Endodermal cell (in vitro differentiated cells): ENCODE measurements at regions not wholly inside any gene's neighbourhood (a gene's known extent, or its start where the extent isn't known, plus 50 kb on each side); places are given as distances from the start of the nearest gene placed in this dataset.
A peak's percentile ranks its signal among the peaks of the same experiment; 100 is the strongest.

Experiments used
- DNase-seq: peaks from one replicate; pipeline ENCODE4 v3.0.0-alpha.2; 2017
- H3K27ac ChIP-seq: 2 replicates; pipeline ENCODE4 v1.5.1; 2013; ENCODE audit warnings: mild to moderate bottlenecking, low read depth, low read length, moderate library complexity
- H3K27me3 ChIP-seq: 2 replicates; pipeline ENCODE4 v1.6.1; 2013; ENCODE audit warnings: mild to moderate bottlenecking, low read length, moderate library complexity; ENCODE audit not compliant: insufficient read depth, control insufficient read depth, poor library complexity, severe bottlenecking
- H3K36me3 ChIP-seq: 2 replicates; pipeline ENCODE4 v1.7.0; 2013; ENCODE audit warnings: mild to moderate bottlenecking, low read length, moderate library complexity; ENCODE audit not compliant: control insufficient read depth, insufficient read depth
- H3K4me1 ChIP-seq: one replicate; pipeline ENCODE4 v1.7.0; 2013; ENCODE audit warnings: low read length; ENCODE audit not compliant: control insufficient read depth, insufficient read depth
- H3K4me3 ChIP-seq: 2 replicates; pipeline ENCODE4 v1.5.1; 2013; ENCODE audit warnings: mild to moderate bottlenecking, low read length, moderate library complexity
- H3K9ac ChIP-seq: 2 replicates; pipeline ENCODE4 v1.6.1; 2013; ENCODE audit warnings: mild to moderate bottlenecking, low read length, moderate library complexity; ENCODE audit not compliant: poor library complexity, severe bottlenecking; ENCODE audit errors: extremely low read depth
- H3K9me3 ChIP-seq: 2 replicates; pipeline ENCODE4 v1.6.1; 2013; ENCODE audit warnings: mild to moderate bottlenecking, low read length, moderate library complexity; ENCODE audit not compliant: control insufficient read depth
- H3K27ac Mint-ChIP-seq: 2 replicates; pipeline ENCODE4 v1.8.0; 2020; ENCODE audit warnings: mixed read lengths
- H3K27me3 Mint-ChIP-seq: 2 replicates; pipeline ENCODE4 v1.8.0; 2021; ENCODE audit warnings: mild to moderate bottlenecking, mixed read lengths; ENCODE audit not compliant: insufficient read depth
- H3K36me3 Mint-ChIP-seq: 2 replicates; pipeline ENCODE4 v1.8.0; 2020; ENCODE audit warnings: low read depth, mixed read lengths
- H3K4me1 Mint-ChIP-seq: 2 replicates; pipeline ENCODE4 v1.8.0; 2020; ENCODE audit warnings: mixed read lengths
- H3K4me3 Mint-ChIP-seq: 2 replicates; pipeline ENCODE4 v1.8.0; 2020; ENCODE audit warnings: mild to moderate bottlenecking, moderate library complexity, mixed read lengths
- H3K9me3 Mint-ChIP-seq: 2 replicates; pipeline ENCODE4 v1.8.0; 2020; ENCODE audit warnings: mild to moderate bottlenecking, mixed read lengths
- WGBS, 2 experiments: methylation state at CpG; one replicate each; pipeline versions ENCODE4 v1.1.5 to v1.1.7; 2013; ENCODE audit warnings: missing lambda C conversion rate in 2 of 2, mixed read lengths in 1 of 2; ENCODE audit not compliant: insufficient coverage in 1 of 2, insufficient read length in 1 of 2; 5-methylcytosine and 5-hydroxymethylcytosine counted together
- TF ChIP-seq, protein P1 (sequence below): fragments of 200-600 bp; sonication (generic); conservative IDR thresholded peaks from 2 replicates; pipeline ENCODE4 v1.5.0; 2021; ENCODE audit warnings: antibody characterized with exemption, mild to moderate bottlenecking

DNA sequence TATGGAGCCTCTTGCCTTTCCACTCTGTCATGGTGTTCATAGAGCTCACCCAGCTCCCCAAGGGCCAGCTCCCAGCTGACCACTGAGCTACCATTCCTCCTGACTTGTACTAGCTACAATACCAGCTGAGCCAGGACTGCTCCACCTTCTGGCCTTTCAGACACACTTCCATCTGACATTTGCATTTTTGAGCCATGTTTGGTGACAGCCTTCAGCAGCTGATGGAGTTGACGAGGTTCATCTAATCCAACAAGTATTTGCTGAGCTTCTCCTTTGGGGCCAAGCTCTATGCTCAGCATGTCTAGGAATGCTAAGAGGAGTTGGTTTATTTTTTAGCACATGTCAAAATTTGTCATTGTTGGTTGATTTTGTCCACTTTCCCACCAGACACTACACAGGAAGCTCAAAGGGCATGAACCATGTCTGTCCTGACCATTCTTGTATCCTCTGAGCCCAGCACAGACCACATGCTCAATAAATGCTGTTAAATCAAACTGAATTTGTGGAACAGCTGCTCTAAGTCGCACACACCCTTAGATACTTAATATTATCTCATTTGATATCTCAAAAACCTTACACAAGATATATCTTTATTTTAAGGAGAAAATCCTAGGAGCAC lies 142.6 kb upstream of the PPARGC1A start:
- Mint-ChIP-seq H3K36me3 (no peaks in the 10 kb centered on the region), H3K27ac (no peak overlapping the region), H3K4me1 (peaks cover 9% of the 10 kb centered on the region), H3K27me3 (no peaks in the 10 kb centered on the region), H3K9me3 (no peaks in the 10 kb centered on the region), H3K4me3 (no peak overlapping the region)
- WGBS, 2 experiments: 90% methylated on average over 2 of the region's 2 CpGs; no CpG with 5 or more reads in 1 of the 2 experiments
- Histone ChIP-seq H3K9ac (no peak overlapping the region), H3K27me3 (no peaks in the 10 kb centered on the region), H3K9me3 (no peaks in the 10 kb centered on the region), H3K4me3 (no peak overlapping the region), H3K36me3 (no peaks in the 10 kb centered on the region), H3K27ac (no peak overlapping the region), H3K4me1 (no peaks in the 10 kb centered on the region)
- TF ChIP-seq, protein P1, sequence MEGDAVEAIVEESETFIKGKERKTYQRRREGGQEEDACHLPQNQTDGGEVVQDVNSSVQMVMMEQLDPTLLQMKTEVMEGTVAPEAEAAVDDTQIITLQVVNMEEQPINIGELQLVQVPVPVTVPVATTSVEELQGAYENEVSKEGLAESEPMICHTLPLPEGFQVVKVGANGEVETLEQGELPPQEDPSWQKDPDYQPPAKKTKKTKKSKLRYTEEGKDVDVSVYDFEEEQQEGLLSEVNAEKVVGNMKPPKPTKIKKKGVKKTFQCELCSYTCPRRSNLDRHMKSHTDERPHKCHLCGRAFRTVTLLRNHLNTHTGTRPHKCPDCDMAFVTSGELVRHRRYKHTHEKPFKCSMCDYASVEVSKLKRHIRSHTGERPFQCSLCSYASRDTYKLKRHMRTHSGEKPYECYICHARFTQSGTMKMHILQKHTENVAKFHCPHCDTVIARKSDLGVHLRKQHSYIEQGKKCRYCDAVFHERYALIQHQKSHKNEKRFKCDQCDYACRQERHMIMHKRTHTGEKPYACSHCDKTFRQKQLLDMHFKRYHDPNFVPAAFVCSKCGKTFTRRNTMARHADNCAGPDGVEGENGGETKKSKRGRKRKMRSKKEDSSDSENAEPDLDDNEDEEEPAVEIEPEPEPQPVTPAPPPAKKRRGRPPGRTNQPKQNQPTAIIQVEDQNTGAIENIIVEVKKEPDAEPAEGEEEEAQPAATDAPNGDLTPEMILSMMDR: peak; percentile 78
- peak; percentile 60 for DNase-seq

DNA sequence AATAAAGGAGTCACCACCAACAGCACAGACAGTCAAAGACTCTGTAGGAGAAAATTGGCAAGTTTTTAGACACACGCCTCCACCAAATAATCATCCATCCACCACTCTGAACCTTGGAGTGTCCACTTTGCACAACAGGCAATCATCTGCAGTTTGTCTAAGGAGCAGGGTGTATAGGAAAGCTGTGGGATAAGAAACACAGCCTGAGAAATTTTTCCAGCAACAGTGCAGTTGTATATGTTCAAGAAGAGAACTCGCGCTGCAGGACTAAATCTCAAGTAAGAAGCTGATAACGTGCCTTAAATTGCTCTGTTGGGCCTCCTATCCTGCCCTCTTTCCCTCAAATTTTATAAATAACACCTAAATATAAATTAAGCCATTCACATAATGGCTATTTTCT lies 136.7 kb upstream of the PPARGC1A start:
- no peaks in the 10 kb centered on the region for H3K9me3 ChIP-seq
- no peaks in the 10 kb centered on the region for H3K36me3 Mint-ChIP-seq
- H3K4me3 Mint-ChIP-seq: no peak overlapping the region
- no peaks in the 10 kb centered on the region for H3K36me3 ChIP-seq
- H3K27ac ChIP-seq: no peak overlapping the region
- H3K27me3 Mint-ChIP-seq: peaks cover 3% of the 10 kb centered on the region
- H3K9me3 Mint-ChIP-seq: no peaks in the 10 kb centered on the region
- no peak overlapping the region for H3K9ac ChIP-seq
- TF ChIP-seq, protein P1: no peak
- H3K27me3 ChIP-seq: no peaks in the 10 kb centered on the region
- WGBS, 2 experiments: 97% methylated on average over 3 to 4 of the region's 4 CpGs
- no peak overlapping the region for H3K27ac Mint-ChIP-seq
- DNase-seq: no peak
- H3K4me3 ChIP-seq: no peak overlapping the region
- peaks cover 15% of the 10 kb centered on the region for H3K4me1 Mint-ChIP-seq
- peaks cover under 1% of the 10 kb centered on the region for H3K4me1 ChIP-seq

DNA sequence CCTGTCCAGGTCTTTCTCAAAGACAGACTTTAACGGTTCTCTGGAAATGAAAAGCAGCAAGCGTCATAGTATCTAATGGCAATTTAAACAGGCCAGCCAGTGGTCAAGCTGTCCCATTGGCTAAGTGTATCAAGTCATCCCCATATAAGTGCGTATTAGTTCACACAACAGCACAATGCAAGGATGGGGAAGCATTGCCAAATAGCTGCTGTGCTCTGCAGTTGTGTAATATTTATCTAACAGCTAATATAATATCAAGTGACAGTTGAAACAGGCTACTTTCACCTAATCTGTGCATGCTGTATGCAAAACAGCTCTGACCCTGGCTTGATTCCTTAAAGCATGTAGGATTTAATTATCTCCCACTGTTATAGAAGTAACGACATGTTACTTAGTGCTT lies 134.8 kb upstream of the PPARGC1A start:
- TF ChIP-seq, protein P1: no peak
- WGBS, 2 experiments: 95 to 97% methylated on average over 4 of the region's 4 CpGs
- no peak for DNase-seq
- H3K9me3 ChIP-seq: no peaks in the 10 kb centered on the region
- H3K9ac ChIP-seq: no peak overlapping the region
- no peaks in the 10 kb centered on the region for H3K36me3 ChIP-seq
- H3K4me1 ChIP-seq: peaks cover 10% of the 10 kb centered on the region
- H3K4me3 ChIP-seq: no peak overlapping the region
- no peaks in the 10 kb centered on the region for H3K27me3 ChIP-seq
- Mint-ChIP-seq H3K36me3 (no peaks in the 10 kb centered on the region), H3K9me3 (no peaks in the 10 kb centered on the region), H3K4me3 (no peak overlapping the region), H3K4me1 (peaks cover 22% of the 10 kb centered on the region), H3K27ac (no peak overlapping the region), H3K27me3 (peaks cover 3% of the 10 kb centered on the region)
- no peak overlapping the region for H3K27ac ChIP-seq
